Activated CD4-positive, alpha-beta T cell treated with anti-CD3 and anti-CD28 coated beads, Interleukin-2, amount 10 ng/mL, durations not matched to agents 7 days and 5 days (primary cell): ENCODE measurements at regions not wholly inside any gene's neighbourhood (a gene's known extent, or its start where the extent isn't known, plus 50 kb on each side); places are given as distances from the start of the nearest gene placed in this dataset.
"Not testable (repeated sequence)": the region's sequence is repeated elsewhere in the genome, so short reads cannot be mapped to it uniquely, and the experiment has no call there.

Experiments
- CTCF ChIA-PET: fragments of 350-600 bp; sonication (Branson Sonifier 250); formaldehyde crosslinking; loops from one replicate; lab custom pipeline; 2021; ENCODE audit warnings: antibody characterized with exemption; lab: Charles Lee
- POLR2A ChIA-PET: fragments of 350-600 bp; sonication (Branson Sonifier 250); formaldehyde crosslinking; loops from one replicate; lab custom pipeline; 2021; ENCODE audit warnings: antibody characterized with exemption; lab: Charles Lee
- DNase-seq: peaks from one replicate; pipeline ENCODE4 v3.0.0-alpha.2; 2020
- H3K27ac Mint-ChIP-seq: one replicate; pipeline ENCODE4 v1.8.0; 2021; ENCODE audit warnings: mild to moderate bottlenecking, moderate library complexity, mixed read lengths
- H3K27me3 Mint-ChIP-seq: one replicate; pipeline ENCODE4 v1.8.0; 2021; ENCODE audit warnings: mixed read lengths
- H3K36me3 Mint-ChIP-seq: one replicate; pipeline ENCODE4 v1.8.0; 2021; ENCODE audit warnings: low read depth, mixed read lengths
- H3K4me1 Mint-ChIP-seq: one replicate; pipeline ENCODE4 v1.8.0; 2021; ENCODE audit warnings: mixed read lengths
- H3K4me3 Mint-ChIP-seq: one replicate; pipeline ENCODE4 v1.8.0; 2021; ENCODE audit warnings: mild to moderate bottlenecking, moderate library complexity, mixed read lengths
- H3K9me3 Mint-ChIP-seq: one replicate; pipeline ENCODE4 v1.8.0; 2021; ENCODE audit warnings: mixed read lengths

DNA sequence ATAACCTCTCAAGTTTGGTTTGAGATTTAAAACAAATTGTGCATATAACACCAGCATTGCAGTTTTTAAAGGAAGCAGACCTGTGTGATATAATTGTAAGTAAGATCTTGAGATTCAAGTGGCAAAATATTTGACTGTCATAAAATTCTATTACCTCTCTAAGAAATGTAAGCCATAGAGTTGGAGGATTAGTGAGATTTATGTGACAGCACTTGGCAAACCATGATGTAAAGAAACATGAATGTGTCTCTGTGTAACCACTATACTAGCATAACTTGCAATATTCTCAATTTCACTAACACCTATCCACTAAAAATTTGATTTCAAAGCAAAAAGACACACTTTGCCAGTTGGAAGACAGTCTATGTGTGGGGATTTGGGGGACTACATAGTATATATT is 190.2 kb upstream of the SSTR4 start:
- Mint-ChIP-seq H3K36me3 (no peaks in the 10 kb centered on the region), H3K27me3 (no peaks in the 10 kb centered on the region), H3K9me3 (peaks cover 2% of the 10 kb centered on the region), H3K4me3 (no peak overlapping the region), H3K27ac (no peak overlapping the region), H3K4me1 (no peaks in the 10 kb centered on the region)
- CTCF ChIA-PET: no interaction called here
- DNase-seq: no peak
- POLR2A ChIA-PET: no interaction called here

DNA sequence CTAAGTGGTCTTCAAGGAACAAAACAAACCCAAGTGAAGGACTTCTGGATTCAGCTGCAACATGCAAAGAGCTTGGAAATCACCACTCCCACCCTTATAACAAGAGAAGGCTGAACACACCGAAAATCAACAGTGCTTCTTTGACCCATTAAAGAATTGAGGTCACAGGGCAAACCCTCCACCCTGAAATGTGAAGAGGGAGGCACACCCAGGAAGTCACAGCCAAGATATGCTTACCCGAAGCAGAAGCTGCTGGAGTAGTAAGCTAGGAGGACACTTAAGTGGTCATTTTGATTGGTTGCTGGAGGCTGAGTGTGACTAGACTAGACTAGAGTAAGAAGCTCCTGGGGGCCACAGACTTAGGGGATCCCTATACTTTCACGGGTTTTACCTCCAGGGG is 188.2 kb upstream of the SSTR4 start:
- Mint-ChIP-seq H3K9me3 (peaks cover 2% of the 10 kb centered on the region), H3K27me3 (peaks cover 6% of the 10 kb centered on the region), H3K36me3 (no peaks in the 10 kb centered on the region), H3K4me3 (no peak overlapping the region), H3K4me1 (no peaks in the 10 kb centered on the region), H3K27ac (no peak overlapping the region)
- ChIA-PET POLR2A (no interaction called here), CTCF (no interaction called here)
- no peak for DNase-seq

DNA sequence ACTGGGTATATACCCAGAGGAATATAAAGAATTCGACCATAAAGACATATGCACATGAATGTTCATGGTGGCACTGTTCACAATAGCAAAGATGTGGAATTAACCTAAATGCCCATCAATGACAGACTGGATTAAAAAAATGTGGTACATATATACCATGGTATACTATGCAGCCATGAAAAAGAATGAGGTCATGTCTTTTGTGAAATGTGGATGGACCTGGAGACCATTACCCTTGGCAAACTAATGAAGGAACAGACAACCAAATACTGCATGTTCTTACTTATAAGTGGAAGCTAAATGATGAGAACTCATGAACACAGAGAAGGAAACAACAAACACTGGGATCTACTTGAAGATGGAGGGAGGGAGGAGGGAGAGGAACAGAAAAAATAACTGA is 186.7 kb upstream of the SSTR4 start:
- Mint-ChIP-seq H3K27ac (no peak overlapping the region), H3K4me3 (no peak overlapping the region), H3K27me3 (peaks cover 6% of the 10 kb centered on the region), H3K4me1 (no peaks in the 10 kb centered on the region), H3K36me3 (no peaks in the 10 kb centered on the region), H3K9me3 (peaks cover 2% of the 10 kb centered on the region)
- no peak for DNase-seq
- ChIA-PET POLR2A (no interaction called here), CTCF (no interaction called here)

DNA sequence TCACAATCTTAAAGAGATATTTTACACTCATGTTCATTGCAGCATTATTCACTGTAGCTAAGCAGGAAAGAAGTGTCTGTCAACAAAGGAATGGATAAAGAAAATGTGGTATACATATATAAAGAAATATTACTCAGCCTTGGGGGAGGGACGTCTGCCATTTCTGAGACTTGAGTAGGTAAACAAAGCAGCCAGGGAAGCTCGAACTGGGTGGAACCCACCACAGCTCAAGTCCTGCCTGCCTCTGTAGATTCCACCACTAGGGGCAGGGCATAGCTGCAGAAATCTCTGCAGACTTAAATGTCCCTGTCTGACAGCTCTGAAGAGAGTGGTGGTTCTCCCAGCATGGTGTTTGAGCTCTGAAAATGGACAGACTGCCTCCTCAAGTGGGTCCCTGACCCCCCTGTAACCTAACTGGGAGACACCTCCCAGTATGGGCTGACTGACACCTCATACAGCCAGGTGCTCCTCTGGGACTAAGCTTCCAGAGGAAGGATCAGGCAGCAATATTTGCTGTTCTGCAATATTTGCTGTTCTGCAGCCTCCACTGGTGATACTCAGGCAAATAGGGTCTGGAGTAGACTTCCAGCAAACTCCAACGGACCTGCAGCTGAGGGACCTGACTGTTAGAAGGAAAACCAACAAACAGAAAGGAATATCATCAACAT is 183.3 kb upstream of the SSTR4 start:
- DNase-seq, H3K9me3 Mint-ChIP-seq, H3K4me1 Mint-ChIP-seq, H3K27ac Mint-ChIP-seq, POLR2A ChIA-PET, H3K36me3 Mint-ChIP-seq, H3K27me3 Mint-ChIP-seq, CTCF ChIA-PET, H3K4me3 Mint-ChIP-seq: not testable (repeated sequence)

GRCh38 chr20:22861231-22861980 is 173.7 kb upstream of the SSTR4 start:
- Mint-ChIP-seq H3K27ac (no peak overlapping the region), H3K4me3 (no peak overlapping the region), H3K36me3 (no peaks in the 10 kb centered on the region), H3K4me1 (no peaks in the 10 kb centered on the region), H3K27me3 (no peaks in the 10 kb centered on the region), H3K9me3 (no peaks in the 10 kb centered on the region)
- no peak for DNase-seq
- ChIA-PET POLR2A (no interaction called here), CTCF (no interaction called here)

DNA sequence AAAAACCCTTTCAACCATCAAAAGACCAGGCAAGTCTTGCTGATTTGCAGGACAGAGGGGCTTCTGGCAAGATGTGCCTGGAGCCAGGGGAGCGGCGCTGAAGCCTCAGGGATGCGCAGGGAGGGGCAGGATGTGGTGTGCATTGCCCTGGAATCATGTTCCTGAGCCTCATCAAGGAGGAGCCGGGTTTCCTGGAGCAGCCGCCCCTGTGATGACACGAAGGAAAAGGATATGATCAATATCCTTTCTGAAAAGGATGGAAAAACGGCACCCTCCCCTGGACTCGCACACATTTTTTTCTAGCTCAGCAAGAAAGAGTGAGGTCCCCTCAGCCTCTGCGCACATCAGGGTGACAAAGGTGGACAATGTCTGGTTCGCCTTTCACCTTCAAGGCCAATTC is 173.1 kb upstream of the SSTR4 start:
- H3K27ac Mint-ChIP-seq: no peak overlapping the region
- DNase-seq: no peak
- H3K4me1 Mint-ChIP-seq: no peaks in the 10 kb centered on the region
- H3K4me3 Mint-ChIP-seq: no peak overlapping the region
- H3K27me3 Mint-ChIP-seq: no peaks in the 10 kb centered on the region
- no peaks in the 10 kb centered on the region for H3K36me3 Mint-ChIP-seq
- ChIA-PET POLR2A (no interaction called here), CTCF (no interaction called here)
- no peaks in the 10 kb centered on the region for H3K9me3 Mint-ChIP-seq

DNA sequence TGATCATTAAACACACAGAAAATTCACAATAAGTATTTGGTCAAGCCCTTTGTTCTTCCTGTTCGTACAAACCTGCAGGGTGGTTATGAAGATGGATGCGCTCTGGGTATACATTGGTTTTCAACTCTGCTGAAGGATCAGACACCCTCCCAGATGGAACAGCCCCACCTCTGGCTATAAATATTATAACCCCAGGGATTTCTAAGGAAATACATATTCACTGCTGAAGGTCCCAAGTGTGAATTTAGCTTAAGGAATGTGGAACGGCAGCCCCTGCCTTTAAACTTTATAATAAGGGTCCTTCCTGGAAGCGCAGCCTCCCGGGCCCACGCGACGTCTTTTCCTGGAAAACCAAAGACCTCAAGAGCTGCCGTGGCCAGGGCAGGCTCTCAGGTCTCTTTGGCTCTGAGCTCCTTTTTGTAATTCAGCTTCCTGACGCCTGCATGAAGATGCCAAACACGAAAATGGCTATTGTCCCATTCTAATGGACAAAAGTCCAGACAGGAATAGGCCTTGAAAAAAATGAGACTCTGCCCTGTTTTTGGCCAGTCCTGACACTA is 172.4 kb upstream of the SSTR4 start:
- Mint-ChIP-seq H3K9me3 (no peaks in the 10 kb centered on the region), H3K27me3 (no peaks in the 10 kb centered on the region), H3K36me3 (no peaks in the 10 kb centered on the region), H3K4me1 (no peaks in the 10 kb centered on the region), H3K27ac (no peak overlapping the region), H3K4me3 (no peak overlapping the region)
- POLR2A ChIA-PET: no interaction called here
- DNase-seq: no peak
- CTCF ChIA-PET: no interaction called here

GRCh38 chr20:22863826-22864225 is 171.3 kb upstream of the SSTR4 start:
- H3K9me3 Mint-ChIP-seq: no peaks in the 10 kb centered on the region
- no peak overlapping the region for H3K27ac Mint-ChIP-seq
- ChIA-PET CTCF (no interaction called here), POLR2A (no interaction called here)
- no peak for DNase-seq
- H3K27me3 Mint-ChIP-seq: no peaks in the 10 kb centered on the region
- H3K4me3 Mint-ChIP-seq: no peak overlapping the region
- no peaks in the 10 kb centered on the region for H3K36me3 Mint-ChIP-seq
- H3K4me1 Mint-ChIP-seq: no peaks in the 10 kb centered on the region

GRCh38 chr20:22866812-22867341 is 168.2 kb upstream of the SSTR4 start:
- Mint-ChIP-seq H3K27ac (no peak overlapping the region), H3K27me3 (no peaks in the 10 kb centered on the region), H3K9me3 (no peaks in the 10 kb centered on the region), H3K4me1 (no peaks in the 10 kb centered on the region), H3K36me3 (no peaks in the 10 kb centered on the region), H3K4me3 (no peak overlapping the region)
- DNase-seq: no peak
- ChIA-PET POLR2A (no interaction called here), CTCF (no interaction called here)

DNA sequence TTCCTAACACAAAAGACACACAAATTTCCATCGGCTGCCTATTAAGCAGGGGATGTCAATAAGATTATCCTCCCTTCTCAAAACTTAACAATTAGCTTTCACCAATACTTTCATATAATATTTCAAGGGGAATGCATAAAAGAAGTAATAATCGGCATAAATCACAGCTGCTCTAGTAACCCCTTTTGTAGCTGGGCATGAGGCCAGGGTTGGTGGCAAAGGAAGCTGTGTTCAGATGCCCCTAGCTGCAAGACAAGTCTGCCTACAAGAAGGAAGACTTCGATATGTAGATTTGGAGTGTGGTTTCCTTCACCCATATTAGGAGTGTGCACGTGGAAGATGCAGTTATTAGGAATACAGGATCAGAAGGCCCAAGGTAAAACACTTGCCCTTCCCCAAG is 156.9 kb upstream of the SSTR4 start:
- ChIA-PET CTCF (no interaction called here), POLR2A (no interaction called here)
- no peaks in the 10 kb centered on the region for H3K36me3 Mint-ChIP-seq
- no peak overlapping the region for H3K4me3 Mint-ChIP-seq
- H3K9me3 Mint-ChIP-seq: no peaks in the 10 kb centered on the region
- no peak for DNase-seq
- H3K4me1 Mint-ChIP-seq: no peaks in the 10 kb centered on the region
- H3K27ac Mint-ChIP-seq: no peak overlapping the region
- H3K27me3 Mint-ChIP-seq: peaks cover 1% of the 10 kb centered on the region

- H3K4me3 Mint-ChIP-seq: no peak overlapping the region
- H3K36me3 Mint-ChIP-seq: no peaks in the 10 kb centered on the region
- H3K4me1 Mint-ChIP-seq: no peaks in the 10 kb centered on the region
- no peak overlapping the region for H3K27ac Mint-ChIP-seq
- peaks cover 1% of the 10 kb centered on the region for H3K27me3 Mint-ChIP-seq
- ChIA-PET CTCF (no interaction called here), POLR2A (no interaction called here)
- H3K9me3 Mint-ChIP-seq: no peaks in the 10 kb centered on the region
- DNase-seq: no peak
Observed at GRCh38 chr20:22880277-22880676, 154.8 kb upstream of the SSTR4 start.

- Mint-ChIP-seq H3K9me3 (peaks cover 4% of the 10 kb centered on the region), H3K36me3 (no peaks in the 10 kb centered on the region), H3K27me3 (no peaks in the 10 kb centered on the region), H3K27ac (no peak overlapping the region), H3K4me3 (no peak overlapping the region), H3K4me1 (no peaks in the 10 kb centered on the region)
- CTCF ChIA-PET: no interaction called here
- POLR2A ChIA-PET: no interaction called here
- no peak for DNase-seq
Observed at GRCh38 chr20:22887796-22888195, 147.3 kb upstream of the SSTR4 start.

DNA sequence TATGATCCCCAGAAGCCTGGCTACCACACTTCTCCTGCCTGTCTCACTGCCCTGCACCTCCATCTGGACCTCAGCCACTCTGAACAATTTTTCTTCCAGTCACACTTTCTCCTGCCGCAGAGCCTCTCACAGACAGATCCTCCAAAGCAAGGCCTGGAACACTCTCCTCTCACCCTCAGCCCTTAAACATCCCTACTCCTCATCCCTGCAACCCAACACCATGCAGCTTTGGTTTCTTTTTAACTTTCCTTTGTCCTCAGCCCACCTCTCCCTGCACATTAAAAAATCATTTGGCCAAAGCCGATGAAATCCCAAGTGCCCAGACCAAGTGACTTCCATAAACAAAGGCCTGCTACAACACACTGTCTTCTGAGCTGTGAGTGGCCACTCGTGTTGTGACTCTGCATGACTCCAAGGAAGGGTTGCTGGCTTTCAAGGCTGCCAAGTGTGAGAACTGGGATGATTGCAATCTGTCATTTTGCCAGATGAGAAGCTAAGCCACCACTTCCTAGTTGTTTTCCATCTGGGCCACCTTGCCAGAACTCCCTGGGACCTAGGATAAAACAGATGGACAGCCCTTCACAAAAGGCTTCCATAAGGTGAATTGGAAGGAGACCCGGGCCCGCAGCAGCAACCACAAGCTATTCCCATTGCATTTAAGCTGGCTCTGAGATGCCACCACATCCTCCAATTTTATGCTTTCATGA is 144.4 kb upstream of the SSTR4 start:
- H3K36me3 Mint-ChIP-seq: no peaks in the 10 kb centered on the region
- no peaks in the 10 kb centered on the region for H3K27me3 Mint-ChIP-seq
- POLR2A ChIA-PET: no interaction called here
- H3K9me3 Mint-ChIP-seq: peaks cover 4% of the 10 kb centered on the region
- CTCF ChIA-PET: interaction anchor here (1.2 kb wide), 1 partner anchor 11 kb away, joined by 4 read pairs; no protein-coding TSS in a partner anchor
- no peak overlapping the region for H3K4me3 Mint-ChIP-seq
- DNase-seq: no peak
- no peak overlapping the region for H3K27ac Mint-ChIP-seq
- no peaks in the 10 kb centered on the region for H3K4me1 Mint-ChIP-seq
